HepG2 (cell line): ENCODE measurements at regions not wholly inside any gene's neighbourhood (a gene's known extent, or its start where the extent isn't known, plus 50 kb on each side); places are given as distances from the start of the nearest gene placed in this dataset.

Experiments used
- ATAC-seq: fragments of 200-7000 bp; cut with Tn5 transposase; 3 replicates; pipeline ENCODE4 v1.9.1; 2020; ENCODE audit warnings: mild to moderate bottlenecking, moderate library complexity
- BruUV-seq: library from RNA; stranded (reverse); fragments of 400-500 nt; replicated peaks from 2 replicates; lab custom pipeline; 2021; lab: Mats Ljungman, UMichigan
- CTCF ChIA-PET: fragments of 300-600 bp; formaldehyde crosslinking; extraction: SDS; loops from one replicate; lab custom pipeline; 2021; ENCODE audit warnings: low total read pairs, inconsistent platforms, low intra/inter-chr PET ratio; lab: Yijun Ruan, JAX
- POLR2A ChIA-PET: fragments of 350-600 bp; sonication (Branson Sonifier 250); formaldehyde crosslinking; loops from one replicate; lab custom pipeline; 2020; ENCODE audit warnings: antibody characterized with exemption, inconsistent platforms; lab: Yijun Ruan, JAX
- DNase-seq: peaks from one replicate; pipeline ENCODE4 v3.0.0-alpha.2; 2015; ENCODE audit warnings: low spot score
- FAIRE-seq: peaks from 3 replicates; lab custom pipeline; 2011; peaks lifted over from hg19 to GRCh38; lab: Jason Lieb, UNC
- H2AFZ ChIP-seq: one replicate; pipeline ENCODE4 v1.6.1; 2011; ENCODE audit warnings: low read length, inconsistent platforms
- H3K27ac ChIP-seq: fragments of 300-600 bp; 3 replicates; pipeline ENCODE4 v1.8.0; 2011; ENCODE audit warnings: mixed run types, mild to moderate bottlenecking, mixed read lengths, low read length, inconsistent platforms; ENCODE audit not compliant: insufficient read depth; ENCODE audit errors: extremely low read length
- H3K27me3 ChIP-seq, 2 experiments: fragments of 200-600 bp in 1 of 2; 2 replicates in 1 of 2; 3 replicates in 1 of 2; pipeline versions ENCODE4 v1.6.0 to v1.8.0; 2011; ENCODE audit warnings: low read length in 2 of 2, mild to moderate bottlenecking in 2 of 2, moderate library complexity in 2 of 2, inconsistent platforms in 1 of 2; ENCODE audit not compliant: insufficient read depth in 2 of 2, control insufficient read depth in 1 of 2
- H3K36me3 ChIP-seq, 2 experiments: fragments of 200-600 bp in 1 of 2; replicated peaks in 1 of 2; 2 replicates in 1 of 2; 3 replicates in 1 of 2; pipeline versions ENCODE4 v1.5.1 to v1.8.0; 2011; ENCODE audit warnings: low read length in 2 of 2, inconsistent platforms in 1 of 2; ENCODE audit not compliant: insufficient read depth in 2 of 2, control insufficient read depth in 1 of 2
- H3K4me1 ChIP-seq: 2 replicates; pipeline ENCODE4 v1.5.1; 2012; ENCODE audit warnings: low read length, inconsistent platforms; ENCODE audit not compliant: insufficient read depth
- H3K4me2 ChIP-seq: 2 replicates; pipeline ENCODE4 v1.6.0; 2011; ENCODE audit warnings: low read depth, low read length, inconsistent platforms
- H3K4me3 ChIP-seq, 3 experiments: fragments of 200-600 bp in 1 of 3; sonication (generic), shearing (Covaris generic) in 1 of 3; replicated peaks in 1 of 3; 2 replicates each; pipeline ENCODE4 v1.5.1; 2011 to 2016; ENCODE audit warnings: low read length in 3 of 3, inconsistent platforms in 2 of 3, low read depth in 2 of 3, mild to moderate bottlenecking in 2 of 3, control low read depth in 1 of 3, mixed read lengths in 1 of 3; ENCODE audit not compliant: insufficient read depth in 1 of 3
- H3K79me2 ChIP-seq: one replicate; pipeline ENCODE4 v1.6.1; 2011; ENCODE audit warnings: low read length, inconsistent platforms; ENCODE audit not compliant: insufficient read depth
- H3K9ac ChIP-seq: 2 replicates; pipeline ENCODE4 v1.6.0; 2011; ENCODE audit warnings: mild to moderate bottlenecking, low read depth, low read length, inconsistent platforms; ENCODE audit not compliant: insufficient read depth
- H3K9me3 ChIP-seq: 2 replicates; pipeline ENCODE4 v1.5.1; 2012; ENCODE audit warnings: mild to moderate bottlenecking, low read length
- H4K20me1 ChIP-seq: 2 replicates; pipeline ENCODE4 v1.6.0; 2011; ENCODE audit warnings: inconsistent platforms, mild to moderate bottlenecking, low read length, moderate library complexity; ENCODE audit not compliant: insufficient read depth
- GATAD1 ChIP-seq: IDR thresholded peaks from 2 replicates; pipeline ENCODE4 v1.6.1; 2016; ENCODE audit warnings: missing genetic modification reagents, missing compliant biosample characterization
- GTF2F1 ChIP-seq: fragments of 150-350 bp; IDR thresholded peaks from 2 replicates; pipeline ENCODE4 v1.6.1; 2014; ENCODE audit warnings: low read length
- PHB2 ChIP-seq: fragments of 450-650 bp; IDR thresholded peaks from 2 replicates; pipeline ENCODE4 v1.6.1; 2018; ENCODE audit not compliant: partially characterized antibody
- PHF21A ChIP-seq: sonication (generic); formaldehyde crosslinking; IDR thresholded peaks from 2 replicates; pipeline ENCODE4 v1.5.0; 2020; ENCODE audit warnings: mild to moderate bottlenecking, missing genetic modification reagents
- PRPF4 ChIP-seq: fragments of 200-400 bp; formaldehyde crosslinking; IDR thresholded peaks from 2 replicates; pipeline ENCODE4 v1.6.1; 2016; ENCODE audit warnings: low read length, low read depth; ENCODE audit not compliant: poor library complexity, severe bottlenecking
- SCMH1 ChIP-seq: sonication (generic); formaldehyde crosslinking; IDR thresholded peaks from 2 replicates; pipeline ENCODE4 v1.9.0; 2021; ENCODE audit warnings: missing genetic modification reagents, mild to moderate bottlenecking, borderline replicate concordance
- SMC3 ChIP-seq: IDR thresholded peaks from 2 replicates; pipeline ENCODE4 v1.6.1; 2011; ENCODE audit warnings: low read length, improper control_type of control experiment
- USF2 ChIP-seq, 2 experiments: sonication (generic) in 1 of 2; formaldehyde crosslinking in 1 of 2; IDR thresholded peaks; 2 replicates each; pipeline versions ENCODE4 v1.5.1 to v1.6.1; 2011 to 2020; ENCODE audit warnings: borderline replicate concordance in 1 of 2, low read depth in 1 of 2, low read length in 1 of 2, mild to moderate bottlenecking in 1 of 2, missing genetic modification reagents in 1 of 2, moderate library complexity in 1 of 2
- ZFP82 ChIP-seq: sonication (generic); formaldehyde crosslinking; IDR thresholded peaks from 2 replicates; pipeline ENCODE4 v1.5.1; 2020; ENCODE audit warnings: mild to moderate bottlenecking, missing genetic modification reagents, borderline replicate concordance
- ZFYVE20 ChIP-seq: sonication (generic); formaldehyde crosslinking; IDR thresholded peaks from 2 replicates; pipeline ENCODE4 v1.8.0; 2023; ENCODE audit warnings: low read depth, mild to moderate bottlenecking, moderate library complexity, missing genetic modification reagents, borderline replicate concordance
- ZNF296 ChIP-seq: sonication (generic); formaldehyde crosslinking; conservative IDR thresholded peaks from 2 replicates; pipeline ENCODE4 v1.5.0; 2020; ENCODE audit warnings: mild to moderate bottlenecking, missing genetic modification reagents
- ZNF30 ChIP-seq: sonication (generic); formaldehyde crosslinking; IDR thresholded peaks from 2 replicates; pipeline ENCODE4 v1.5.0; 2020; ENCODE audit warnings: mild to moderate bottlenecking, missing genetic modification reagents
- ZNF549 ChIP-seq: sonication (generic); formaldehyde crosslinking; IDR thresholded peaks from 2 replicates; pipeline ENCODE4 v1.5.0; 2020; ENCODE audit warnings: missing genetic modification reagents
- ZNF737 ChIP-seq: sonication (generic); formaldehyde crosslinking; IDR thresholded peaks from 2 replicates; pipeline ENCODE4 v1.5.0; 2020; ENCODE audit warnings: missing genetic modification reagents, mild to moderate bottlenecking, borderline replicate concordance
- ZZZ3 ChIP-seq: sonication (generic); formaldehyde crosslinking; IDR thresholded peaks from 2 replicates; pipeline ENCODE4 v1.4.0; 2020; ENCODE audit warnings: missing genetic modification reagents, mild to moderate bottlenecking, borderline replicate concordance
- WGBS: methylation state at CpG from one replicate; pipeline ENCODE4 v1.1.6; 2017; ENCODE audit warnings: low lambda C conversion rate; 5-methylcytosine and 5-hydroxymethylcytosine counted together
- in situ Hi-C: cut with HindIII; loops from 2 replicates; pipeline ENCODE4 v1.10.0; 2017; ENCODE audit warnings: low pct_unique_long_range_greater_than_20kb; ENCODE audit not compliant: extremely low pct_ligation_motif_present
- intact Hi-C: fragments of 100-400 bp; cut with micrococcal nuclease; formaldehyde crosslinking; loops from one replicate; pipeline ENCODE4 v1.10.0; 2022; ENCODE audit not compliant: unreplicated experiment
- TF ChIP-seq, protein P1 (sequence below): sonication (generic); formaldehyde crosslinking; IDR thresholded peaks from 2 replicates; pipeline ENCODE4 v1.4.0; 2020; ENCODE audit warnings: missing genetic modification reagents

GRCh38 chr10:62480196-62480595, 106.0 kb downstream of the ZNF365 start:
- FAIRE-seq, result no peak
- no peak for ATAC-seq
- Histone ChIP-seq H4K20me1 (no peaks in the 10 kb centered on the region), H3K36me3 (no peaks in the 10 kb centered on the region), H3K27ac (no peak overlapping the region), H3K4me1 (no peaks in the 10 kb centered on the region), H3K27me3 (peaks cover 0 to 4% of the 10 kb centered on the region in 2 experiments; a peak in 1 of 5 replicates), H2AFZ (no peak overlapping the region), H3K79me2 (no peaks in the 10 kb centered on the region), H3K9me3 (no peaks in the 10 kb centered on the region), H3K4me2 (no peak overlapping the region), H3K4me3 (no peak overlapping the region), H3K9ac (no peak overlapping the region)
- DNase-seq, result no peak
- TF ChIP-seq PHF21A, result no peak
- 0% methylated on average over 1 of the region's 1 CpG for WGBS
- CTCF ChIA-PET, result no interaction called here
- intact Hi-C loops (no loop called here), in situ Hi-C loops (no loop called here)
- POLR2A ChIA-PET, result no interaction called here
- BruUV-seq, result no TSS peak

DNA sequence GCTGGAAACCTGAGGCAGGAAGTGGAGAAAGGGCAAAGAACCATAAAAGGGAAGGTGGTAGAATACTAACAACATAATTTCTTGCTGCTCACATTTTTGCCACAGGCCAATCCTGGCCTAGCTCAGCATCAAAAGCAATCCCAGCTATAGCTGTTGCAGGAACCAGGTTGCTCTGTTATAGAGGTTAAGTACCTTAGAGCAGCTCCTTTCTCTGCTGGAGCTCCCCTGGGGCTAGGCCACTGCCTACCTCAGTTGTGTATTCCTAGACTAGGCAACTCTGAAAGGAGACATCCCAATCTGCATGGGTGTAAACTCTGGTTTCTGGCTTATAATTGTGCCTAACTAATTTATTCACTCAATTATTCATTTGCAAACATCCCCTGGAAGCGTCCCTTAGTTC, 108.4 kb downstream of the ZNF365 start:
- ChIA-PET CTCF (no interaction called here), POLR2A (no interaction called here)
- in situ Hi-C loops (no loop called here), intact Hi-C loops (no loop called here)
- Histone ChIP-seq H3K9me3 (no peaks in the 10 kb centered on the region), H3K9ac (no peak overlapping the region), H2AFZ (no peak overlapping the region), H3K79me2 (no peaks in the 10 kb centered on the region), H3K27me3 (peaks cover 0 to 4% of the 10 kb centered on the region in 2 experiments; a peak in 1 of 5 replicates), H4K20me1 (no peaks in the 10 kb centered on the region), H3K4me3 (no peak overlapping the region), H3K4me1 (no peaks in the 10 kb centered on the region), H3K4me2 (no peak overlapping the region), H3K36me3 (no peaks in the 10 kb centered on the region), H3K27ac (no peak overlapping the region)
- no peak for ATAC-seq
- 0% methylated on average over 1 of the region's 1 CpG for WGBS
- BruUV-seq, result no TSS peak
- no peak for DNase-seq
- no peak for FAIRE-seq
- no peak for TF ChIP-seq ZFYVE20
- no peak for TF ChIP-seq ZNF737 (CRISPR knock-in tag)
- TF ChIP-seq ZNF549 (CRISPR knock-in tag), result no peak
- TF ChIP-seq ZNF296 (CRISPR knock-in tag), result no peak
- TF ChIP-seq PHB2, result no peak
- TF ChIP-seq GTF2F1, result no peak
- no peak for TF ChIP-seq SCMH1 (CRISPR knock-in tag)
- no peak for TF ChIP-seq ZZZ3 (CRISPR knock-in tag)
- no peak for TF ChIP-seq SMC3
- TF ChIP-seq GATAD1 (CRISPR knock-in tag), result no peak
- TF ChIP-seq ZNF30 (CRISPR knock-in tag), result no peak
- TF ChIP-seq, protein P1, sequence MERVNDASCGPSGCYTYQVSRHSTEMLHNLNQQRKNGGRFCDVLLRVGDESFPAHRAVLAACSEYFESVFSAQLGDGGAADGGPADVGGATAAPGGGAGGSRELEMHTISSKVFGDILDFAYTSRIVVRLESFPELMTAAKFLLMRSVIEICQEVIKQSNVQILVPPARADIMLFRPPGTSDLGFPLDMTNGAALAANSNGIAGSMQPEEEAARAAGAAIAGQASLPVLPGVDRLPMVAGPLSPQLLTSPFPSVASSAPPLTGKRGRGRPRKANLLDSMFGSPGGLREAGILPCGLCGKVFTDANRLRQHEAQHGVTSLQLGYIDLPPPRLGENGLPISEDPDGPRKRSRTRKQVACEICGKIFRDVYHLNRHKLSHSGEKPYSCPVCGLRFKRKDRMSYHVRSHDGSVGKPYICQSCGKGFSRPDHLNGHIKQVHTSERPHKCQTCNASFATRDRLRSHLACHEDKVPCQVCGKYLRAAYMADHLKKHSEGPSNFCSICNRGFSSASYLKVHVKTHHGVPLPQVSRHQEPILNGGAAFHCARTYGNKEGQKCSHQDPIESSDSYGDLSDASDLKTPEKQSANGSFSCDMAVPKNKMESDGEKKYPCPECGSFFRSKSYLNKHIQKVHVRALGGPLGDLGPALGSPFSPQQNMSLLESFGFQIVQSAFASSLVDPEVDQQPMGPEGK, result no peak
- TF ChIP-seq PRPF4, result no peak
- TF ChIP-seq USF2 (IDR thresholded peaks at IDR 0.05; ENCODE audit: low read depth, low read length), result no peak
- TF ChIP-seq USF2 (CRISPR knock-in tag; IDR thresholded peaks at IDR 0.05; ENCODE audit: borderline replicate concordance), result no peak
- no peak for TF ChIP-seq ZFP82 (CRISPR knock-in tag)
